Stimulated activated CD4-positive, alpha-beta T cell treated with anti-CD3 and anti-CD28 coated beads, Interleukin-1b, Interleukin-23, amount 100 ng/mL, for 1 hour (primary cell): ENCODE measurements at regions not wholly inside any gene's neighbourhood (a gene's known extent, or its start where the extent isn't known, plus 50 kb on each side); places are given as distances from the start of the nearest gene placed in this dataset.
"Not testable (repeated sequence)": the region's sequence is repeated elsewhere in the genome, so short reads cannot be mapped to it uniquely, and the experiment has no call there.

Experiments
- DNase-seq, 2 donors: peaks; one replicate each; pipeline ENCODE4 v3.0.0-alpha.2; 2020; ENCODE audit warnings: low read depth in 2 of 2

DNA sequence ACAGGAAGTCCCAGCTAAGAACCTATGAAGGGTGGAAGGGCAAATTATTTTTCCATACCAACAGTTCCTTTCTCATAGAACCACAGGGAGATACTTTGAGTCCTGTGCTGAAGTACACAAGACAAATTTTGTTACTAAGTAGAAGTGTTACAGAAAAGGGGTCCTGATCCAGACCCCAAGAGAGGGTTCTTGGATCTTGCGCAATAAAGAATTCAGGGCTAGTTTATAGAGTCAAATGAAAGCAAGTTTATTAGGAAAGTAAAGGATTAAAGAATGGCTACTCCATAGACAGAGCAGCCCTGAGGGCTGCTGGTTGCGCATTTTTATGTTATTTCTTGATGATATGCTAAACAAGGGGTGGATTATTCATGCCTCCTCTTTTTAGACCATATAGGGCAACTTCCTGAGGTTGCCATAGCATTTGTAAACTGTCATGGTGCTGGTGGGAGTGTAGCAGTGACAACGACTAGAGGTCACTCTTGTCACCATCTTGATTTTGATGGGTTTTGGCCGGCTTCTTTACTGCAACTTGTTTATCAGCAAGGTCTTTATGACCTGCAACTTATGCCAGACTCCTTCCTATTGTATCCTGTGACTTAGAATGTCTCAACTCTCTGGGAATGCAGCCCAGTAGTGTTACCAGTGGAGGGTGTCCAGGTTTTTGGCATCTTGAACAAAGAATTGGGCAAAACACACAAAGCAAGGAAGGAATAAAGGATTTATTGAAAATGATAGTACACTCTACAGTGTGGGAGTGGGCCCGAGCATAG is 409.4 kb downstream of the SH2D4B start:
- DNase-seq, result no peak

DNA sequence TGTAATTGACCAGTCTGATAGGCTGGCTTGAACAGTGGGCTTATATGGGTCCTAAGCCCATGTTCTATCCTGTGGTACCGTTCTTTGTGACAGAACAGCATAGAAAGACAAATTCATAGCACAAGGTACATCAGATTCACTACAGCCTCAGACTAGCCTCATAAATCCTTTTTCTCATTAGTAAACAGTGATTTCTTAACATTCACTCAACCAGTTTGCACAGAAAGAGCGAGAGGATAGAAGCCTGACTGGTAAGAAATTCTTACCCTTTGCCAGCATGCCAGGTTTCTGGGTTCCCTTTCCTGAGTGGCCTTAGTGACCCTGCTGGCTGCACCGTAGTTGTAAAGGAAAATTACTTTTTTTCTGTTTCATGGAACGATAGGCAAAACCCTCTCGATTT is 412.1 kb downstream of the SH2D4B start:
- DNase-seq, result no peak

DNA sequence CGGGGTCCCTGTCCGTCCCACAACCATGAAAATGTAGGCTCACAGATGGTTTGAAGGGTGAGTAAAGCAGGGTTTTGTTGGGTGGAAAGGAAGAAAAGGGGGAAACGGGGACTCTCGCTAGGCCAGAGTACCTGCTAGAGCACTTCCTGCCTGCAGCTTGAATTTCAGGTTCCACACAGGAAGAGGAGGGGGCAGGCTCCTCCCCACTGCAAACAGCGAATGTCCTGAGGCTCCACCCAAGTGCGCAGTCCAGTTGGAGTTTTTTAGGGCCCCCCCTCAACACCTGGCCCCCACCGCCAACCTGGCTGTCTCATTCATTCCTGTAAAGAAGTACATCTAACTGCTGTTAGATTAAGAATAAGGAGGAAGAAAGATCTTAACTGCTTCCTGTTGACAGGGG is 414.7 kb downstream of the SH2D4B start:
- DNase-seq, result no peak

DNA sequence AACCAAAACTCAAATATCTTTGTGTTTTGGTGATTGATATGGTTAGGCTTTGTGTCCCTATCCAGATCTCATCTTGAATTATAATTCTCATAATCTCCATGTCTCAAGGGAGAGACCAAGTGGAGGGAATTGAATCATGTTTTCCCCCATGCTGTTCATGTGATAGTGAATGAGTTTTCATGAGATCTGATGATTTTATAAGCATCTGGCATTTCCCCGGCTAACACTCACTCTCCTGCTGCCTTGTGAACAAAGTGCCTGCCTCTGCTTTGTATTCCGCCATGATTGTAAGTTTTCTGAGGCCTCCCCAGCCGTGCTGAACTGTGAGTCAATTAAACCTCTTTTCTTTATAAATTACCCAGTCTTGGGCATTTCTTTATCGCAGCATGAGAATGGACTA is 419.5 kb downstream of the SH2D4B start:
- DNase-seq, result no peak

DNA sequence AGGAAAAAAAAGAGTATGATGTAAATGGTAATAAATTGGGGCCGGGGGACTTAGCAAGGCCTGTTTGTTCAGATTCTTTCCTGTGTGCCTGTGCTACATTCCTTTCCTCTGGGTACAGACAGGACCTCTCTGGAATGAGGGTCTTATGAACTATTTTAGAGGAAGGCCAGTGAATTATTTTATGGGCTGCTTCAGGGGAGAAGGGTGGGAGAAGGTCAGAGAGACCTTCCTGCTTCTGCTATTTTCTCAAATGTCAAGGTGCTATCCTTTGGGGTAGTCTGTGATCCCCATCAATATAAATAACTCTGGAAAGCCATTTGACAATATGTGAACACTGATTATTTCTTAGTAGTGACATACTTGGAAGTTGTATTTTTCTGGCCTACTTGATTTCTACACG is 426.5 kb downstream of the SH2D4B start:
- no peak for DNase-seq

DNA sequence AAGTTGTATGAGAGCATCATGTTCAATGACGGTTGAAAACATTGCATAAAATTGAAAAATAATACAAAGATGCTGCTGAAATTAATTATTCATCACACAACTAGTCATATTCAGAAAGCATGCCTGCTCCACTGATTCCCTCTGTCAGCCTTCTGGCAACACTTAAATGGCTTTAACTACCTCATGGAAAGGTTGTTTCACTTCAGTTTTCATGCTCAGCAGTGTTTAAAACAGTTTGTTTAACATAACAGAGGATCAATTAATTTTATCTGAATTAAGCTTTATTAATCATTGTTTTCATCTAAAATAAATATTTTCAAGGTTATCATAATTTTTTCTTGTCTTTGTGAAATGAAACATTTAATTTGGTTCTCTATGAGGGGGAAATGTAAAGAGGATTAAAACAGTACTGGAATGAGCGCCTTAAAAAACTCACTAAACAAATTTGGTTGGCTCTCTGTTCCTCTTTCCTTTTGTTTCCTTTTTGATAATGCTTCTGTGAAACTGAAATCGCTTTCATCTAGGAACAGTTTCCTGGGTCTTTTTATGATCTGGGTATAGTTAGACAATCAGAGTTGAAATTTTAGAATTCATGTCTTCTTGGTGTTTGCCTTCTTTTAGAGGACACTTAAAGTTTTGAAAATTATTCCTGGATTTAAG is 427.4 kb downstream of the SH2D4B start:
- no peak for DNase-seq

DNA sequence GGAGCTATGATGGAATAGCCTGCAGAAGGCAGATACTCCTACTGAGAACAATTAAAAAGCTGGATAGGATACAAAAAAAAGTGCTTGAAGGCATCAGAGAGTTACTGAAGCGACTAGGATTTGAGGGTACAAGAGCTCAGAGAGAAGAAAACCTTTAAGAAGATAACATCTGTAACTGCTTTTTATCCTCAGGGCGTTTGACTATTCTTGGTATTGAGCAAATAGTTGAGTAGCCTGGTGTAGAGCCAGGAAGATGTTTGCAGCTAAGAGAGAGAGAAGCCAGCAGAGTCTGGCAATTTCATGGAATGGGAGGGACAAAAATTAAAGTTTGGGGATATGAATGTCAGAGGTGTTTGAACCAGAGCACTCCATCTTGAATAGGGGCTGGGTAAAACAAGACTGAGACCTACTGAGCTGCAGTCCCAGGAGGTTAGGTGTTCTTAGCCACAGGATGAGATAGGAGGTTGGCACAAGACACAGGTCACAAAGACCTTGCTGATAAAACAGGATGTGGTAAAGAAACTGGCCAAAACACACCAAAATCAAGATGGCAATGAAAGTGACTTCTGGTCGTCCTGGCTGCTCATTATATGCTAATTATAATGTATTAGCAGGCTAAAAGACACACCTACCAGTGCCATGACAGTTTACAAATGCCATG is 428.8 kb downstream of the SH2D4B start:
- no peak for DNase-seq

DNA sequence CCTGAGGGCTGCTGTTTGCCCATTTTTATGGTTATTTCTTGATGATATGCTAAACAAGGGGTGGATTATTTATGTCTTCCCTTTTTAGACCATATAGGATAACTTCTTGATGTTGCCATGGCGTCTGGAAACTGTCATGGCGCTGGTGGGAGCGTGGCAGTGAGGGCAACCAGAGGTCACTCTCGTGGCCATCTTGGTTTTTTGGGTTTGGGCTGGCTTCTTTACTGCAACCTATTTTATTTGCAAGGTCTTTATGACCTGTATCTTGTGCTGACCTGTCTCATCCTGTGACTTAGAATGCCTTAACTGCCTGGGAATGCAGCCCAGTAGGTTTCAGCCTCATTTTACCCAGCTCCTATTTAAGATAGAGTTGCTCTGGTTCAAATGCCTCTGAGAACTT is 429.7 kb downstream of the SH2D4B start:
- not testable (repeated sequence) for DNase-seq

DNA sequence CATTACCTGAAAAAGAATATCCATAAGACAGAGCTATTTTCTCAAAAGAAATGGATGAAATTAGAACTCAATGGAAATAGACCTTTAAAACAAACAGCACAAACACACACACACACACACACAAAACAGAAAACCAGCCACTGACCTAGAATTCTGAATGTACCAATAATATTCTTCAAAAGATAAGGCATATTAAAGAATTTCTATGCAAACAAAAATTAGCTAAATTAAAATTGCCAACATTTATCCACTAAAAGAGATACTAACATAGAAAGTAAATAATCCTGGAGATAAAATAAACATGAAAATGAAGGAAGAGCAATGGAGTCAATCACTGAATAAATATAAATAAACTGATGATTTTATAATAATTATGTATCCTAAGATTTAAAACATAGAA is 431.2 kb downstream of the SH2D4B start:
- DNase-seq, result no peak

DNA sequence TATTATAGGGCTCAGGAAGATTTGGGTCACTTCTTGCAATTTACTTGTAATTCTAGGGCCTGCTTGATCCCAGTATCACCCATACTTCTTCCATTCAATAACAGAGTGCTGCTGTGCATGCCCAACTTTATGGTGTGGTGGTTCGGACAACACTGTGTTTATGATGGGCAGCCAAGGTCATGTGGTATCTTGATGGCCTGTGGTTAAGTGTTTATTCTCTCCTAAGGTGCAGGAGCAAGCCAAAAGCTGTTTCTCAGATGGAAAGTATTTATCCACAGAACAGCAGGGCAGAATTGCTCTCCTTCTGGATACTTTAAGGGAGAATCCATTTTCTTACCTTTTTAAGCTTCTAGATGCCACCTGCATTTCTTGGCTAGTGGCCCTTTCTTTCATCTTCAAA is 433.8 kb downstream of the SH2D4B start:
- DNase-seq, result no peak

DNA sequence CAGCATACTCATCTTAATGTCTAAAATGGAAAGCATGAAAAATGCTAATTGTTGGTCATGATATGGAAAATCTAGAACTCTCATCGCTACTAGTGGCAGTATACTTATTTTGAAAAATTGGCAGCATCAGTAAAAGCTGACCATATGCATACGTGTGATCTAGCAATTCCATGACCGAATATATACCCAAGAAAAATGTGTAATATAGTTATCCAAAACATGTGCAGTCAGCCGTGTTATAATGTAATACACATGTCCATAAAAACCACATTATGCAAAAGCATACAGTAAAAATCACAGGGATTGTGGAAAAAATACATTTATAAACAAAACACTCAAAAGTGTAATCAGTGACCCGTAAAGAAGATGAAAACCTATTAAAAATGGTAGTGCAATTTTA is 439.0 kb downstream of the SH2D4B start:
- DNase-seq, result no peak

DNA sequence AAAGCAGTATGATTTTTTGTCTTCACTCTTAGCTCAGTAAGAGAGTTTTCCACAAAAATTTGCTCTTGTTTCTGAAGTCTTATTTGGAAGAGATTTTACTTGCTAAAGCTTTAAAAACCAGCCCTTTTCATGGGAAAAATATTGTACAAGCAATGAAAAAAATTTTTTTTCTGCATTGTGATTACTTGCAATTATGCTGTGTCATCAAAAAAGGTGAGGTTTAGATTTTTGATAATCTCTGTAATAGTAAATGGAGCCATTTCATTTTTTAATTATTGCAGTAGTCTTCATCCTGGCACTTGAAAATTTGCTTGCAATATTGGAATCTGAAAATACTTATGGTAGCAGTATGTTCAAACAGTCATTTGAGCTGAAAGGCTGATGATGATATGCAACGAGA is 447.4 kb downstream of the SH2D4B start:
- no peak for DNase-seq

DNA sequence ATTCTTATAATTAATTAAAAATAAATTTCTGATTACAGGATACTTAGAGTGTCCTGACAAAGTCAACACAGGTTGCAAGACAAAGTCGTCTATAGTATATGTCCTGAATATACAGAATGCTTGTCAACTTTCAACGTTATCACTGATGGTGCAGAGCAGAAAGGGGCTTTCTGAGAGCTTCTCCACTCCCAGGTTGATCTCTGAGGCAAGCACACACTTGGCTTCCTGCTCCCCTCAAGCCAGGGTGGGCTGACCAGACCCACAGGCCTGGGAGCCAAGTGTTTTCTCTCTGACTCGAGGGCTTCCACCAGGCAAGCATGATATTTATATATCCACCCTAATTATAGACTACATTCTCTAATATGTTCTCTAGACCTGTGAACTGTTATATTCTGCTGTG is 448.9 kb downstream of the SH2D4B start:
- no peak for DNase-seq

DNA sequence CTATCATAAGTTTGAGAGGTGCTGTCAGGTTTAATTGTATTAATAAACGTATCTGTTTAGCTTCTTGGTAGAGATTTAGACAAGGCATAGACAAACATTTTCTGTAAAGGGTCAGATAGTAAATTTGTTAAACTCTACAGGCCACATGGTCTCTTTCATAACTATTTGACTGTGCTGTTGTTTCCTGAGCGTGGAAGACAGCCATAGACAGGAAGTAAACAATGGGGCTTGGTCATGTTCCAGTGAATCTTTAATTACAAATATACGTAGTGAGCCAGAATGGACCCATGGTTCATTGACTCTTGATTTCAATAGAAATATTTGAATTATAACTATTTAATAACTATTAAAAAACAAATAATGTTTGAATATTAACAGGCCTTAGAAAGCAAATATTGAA is 451.1 kb downstream of the SH2D4B start:
- DNase-seq, result no peak

DNA sequence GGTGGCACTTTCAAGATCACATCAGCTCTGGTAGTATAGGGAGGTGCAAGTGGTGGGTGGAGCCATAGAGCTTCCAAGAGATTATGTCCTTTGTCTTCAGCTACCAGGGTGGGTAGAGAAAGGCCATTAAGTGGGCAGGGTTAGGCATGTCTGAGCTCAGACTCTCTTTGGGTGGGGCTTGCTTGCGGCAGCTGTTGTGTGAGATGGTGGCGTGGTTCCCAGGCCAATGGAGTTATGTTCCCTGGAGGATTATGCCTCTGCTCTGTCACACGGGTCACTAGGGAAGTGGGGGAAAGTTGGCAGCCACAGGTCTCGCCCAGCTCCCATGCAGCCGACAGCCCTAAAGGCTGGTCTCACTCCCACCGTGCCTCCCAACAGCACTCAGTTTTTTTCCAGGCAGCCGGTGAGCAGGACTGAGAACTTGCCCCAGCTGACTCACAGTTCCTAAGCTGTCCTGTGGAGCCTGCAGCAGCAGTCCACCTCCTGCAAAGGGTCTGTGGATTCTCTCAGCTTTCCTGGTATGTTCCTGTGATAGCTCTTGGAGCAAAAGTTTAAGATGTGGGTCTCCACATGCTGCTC is 459.0 kb downstream of the SH2D4B start:
- no peak for DNase-seq

DNA sequence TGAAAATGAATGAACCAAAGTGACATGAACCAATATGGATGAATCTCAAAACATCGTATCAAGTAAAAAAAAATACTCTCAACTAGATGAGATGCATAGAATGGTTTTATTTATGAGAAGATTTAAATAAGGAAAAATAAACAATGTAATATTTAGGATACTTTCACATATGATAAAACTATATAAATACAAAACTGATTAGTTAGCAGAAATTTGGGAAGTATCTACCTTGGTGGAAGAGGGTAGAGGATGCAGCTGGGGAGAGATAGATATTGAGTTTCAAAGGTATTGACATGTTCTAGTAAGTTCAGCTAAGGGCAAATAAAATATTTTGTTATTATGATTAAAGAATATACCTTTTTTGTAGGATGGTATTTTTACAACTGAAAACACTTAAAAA is 463.1 kb downstream of the SH2D4B start:
- no peak for DNase-seq

DNA sequence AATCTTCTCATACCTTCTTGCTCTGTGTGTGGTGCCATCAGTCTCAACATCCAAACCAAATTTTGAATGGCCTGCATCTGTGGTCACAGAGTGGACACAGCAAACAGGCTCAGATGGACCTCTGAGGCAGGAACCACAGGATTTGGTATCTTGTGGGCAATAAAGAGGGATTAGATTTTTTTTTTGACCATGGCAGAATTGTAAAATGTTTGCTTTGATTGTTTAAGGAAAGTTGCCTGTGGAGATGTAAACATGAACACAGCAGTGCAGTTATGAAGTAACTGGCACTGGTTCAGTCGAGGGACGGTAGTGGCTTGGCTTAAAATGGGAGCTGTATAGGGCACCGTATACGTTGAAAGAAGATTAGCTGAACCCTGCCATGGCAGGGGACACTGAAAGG is 464.7 kb downstream of the SH2D4B start:
- no peak for DNase-seq

DNA sequence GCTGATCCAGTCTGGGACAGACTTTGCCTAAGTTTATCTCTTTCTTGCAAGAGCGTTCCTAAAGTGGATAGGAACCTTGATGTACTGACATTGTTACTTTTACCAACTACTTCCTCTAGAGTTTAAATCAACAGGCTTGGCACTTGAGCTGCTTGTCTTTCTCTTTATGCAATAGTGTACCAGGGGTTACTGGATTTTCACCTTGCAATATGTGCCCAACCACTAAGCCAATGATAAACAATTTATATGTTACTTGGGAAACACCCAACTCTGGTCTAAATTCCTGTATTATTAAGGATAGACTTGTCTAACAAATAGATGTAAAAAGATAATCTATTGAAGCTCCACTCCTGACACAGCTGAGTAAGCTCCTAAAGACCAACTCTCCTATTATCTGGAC is 470.2 kb downstream of the SH2D4B start:
- DNase-seq, result no peak

DNA sequence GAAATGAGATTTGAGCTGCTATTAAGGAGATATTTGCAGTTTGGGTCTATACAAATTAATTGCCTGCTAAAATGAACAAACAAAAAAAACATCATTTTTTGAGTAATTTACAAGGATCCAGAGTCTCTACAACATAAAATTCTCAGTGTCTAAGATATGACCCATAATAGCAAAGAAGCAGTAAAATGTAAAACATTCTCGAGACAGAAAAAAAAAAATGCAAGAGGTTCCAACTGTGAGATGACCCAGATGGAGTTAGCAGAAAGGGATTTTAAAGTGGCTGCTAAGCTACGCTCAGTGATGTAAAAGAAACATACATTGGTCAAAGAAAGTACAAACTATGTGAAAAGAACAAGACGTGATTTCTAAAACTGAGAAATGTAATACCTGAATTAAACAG is 471.0 kb downstream of the SH2D4B start:
- DNase-seq, result no peak

DNA sequence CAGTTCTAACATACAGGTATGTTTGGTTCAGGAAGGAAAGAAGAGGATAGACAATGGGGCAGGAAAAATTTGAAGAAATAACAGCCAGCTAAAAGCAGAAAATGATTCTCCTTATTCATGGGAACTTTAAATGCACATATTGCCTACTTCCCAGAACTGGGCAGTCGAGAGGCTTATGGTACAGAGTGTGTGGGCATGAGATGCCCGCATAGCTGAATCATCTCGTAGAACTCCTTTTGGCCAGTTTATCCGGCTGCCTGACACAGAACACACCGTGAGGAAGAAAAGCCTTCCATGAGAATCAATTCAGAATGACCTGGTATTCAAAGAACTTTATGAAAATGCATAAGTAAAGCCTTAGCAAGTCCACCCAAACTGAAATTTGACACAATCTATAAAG is 471.6 kb downstream of the SH2D4B start:
- DNase-seq, result no peak

DNA sequence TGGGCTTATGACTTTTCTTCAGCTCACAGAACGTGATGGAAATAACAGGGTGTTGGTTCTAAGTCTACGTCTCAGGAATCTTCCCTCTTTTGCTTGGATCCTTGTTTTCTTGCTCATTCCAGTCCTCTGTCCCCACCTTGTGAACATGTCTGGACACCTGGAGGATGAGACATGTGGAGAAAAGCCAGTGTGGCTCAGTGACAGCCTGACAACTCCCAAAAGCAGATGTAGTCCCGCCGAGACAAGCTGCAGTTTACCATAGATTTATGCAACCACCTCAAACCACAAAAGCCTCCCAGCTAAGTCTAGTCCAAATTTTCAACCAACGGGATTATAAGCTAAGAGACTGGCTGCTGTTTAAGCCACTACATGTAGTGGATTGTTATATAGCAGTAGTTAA is 476.1 kb downstream of the SH2D4B start:
- no peak for DNase-seq

DNA sequence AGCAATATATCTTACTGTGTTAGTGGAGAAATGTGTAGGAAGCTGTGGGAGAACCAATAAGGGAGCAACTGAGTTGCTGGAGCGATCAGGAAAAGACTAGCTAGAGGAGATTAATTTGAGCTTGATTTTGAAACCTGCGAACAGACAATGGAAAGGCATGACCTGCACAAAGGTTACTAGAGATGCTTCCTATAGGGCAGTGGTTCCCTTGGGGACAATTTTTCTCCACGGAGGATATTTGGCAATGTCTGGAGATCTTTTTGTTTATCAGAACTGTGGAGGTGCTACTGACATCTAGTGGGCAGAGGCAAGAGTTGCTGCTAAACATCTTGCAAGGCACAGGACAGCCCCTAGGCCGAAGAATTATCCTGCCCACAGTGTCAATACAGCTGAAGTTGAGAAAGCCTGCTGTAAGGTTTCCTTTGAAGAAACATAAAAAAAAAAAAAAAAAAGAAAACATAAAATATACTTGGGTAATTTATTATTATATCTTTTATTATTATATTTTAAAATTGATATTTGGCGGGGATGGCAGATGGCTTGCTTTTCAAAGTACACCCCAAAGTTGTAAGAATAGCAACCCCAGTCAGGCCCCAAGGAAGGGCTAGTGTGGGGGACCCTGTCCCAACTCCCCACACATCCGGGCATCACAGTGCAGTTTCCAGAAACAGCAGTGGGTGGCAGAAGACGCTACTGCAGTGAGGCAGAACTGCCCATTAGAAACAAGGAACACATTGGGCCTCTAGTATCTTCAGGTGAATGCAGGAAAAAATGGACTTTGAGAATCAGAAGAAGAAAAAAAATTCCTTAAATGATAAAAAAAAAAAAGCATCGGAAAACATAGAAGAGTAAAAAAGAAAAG is 481.6 kb downstream of the SH2D4B start:
- no peak for DNase-seq
